Naive B cell (primary cell): ENCODE measurements at regions not wholly inside any gene's neighbourhood (a gene's known extent, or its start where the extent isn't known, plus 50 kb on each side); places are given as distances from the start of the nearest gene placed in this dataset.

Experiments
- ATAC-seq, 2 donors: fragments of 150-1000 bp; cut with Tn5 transposase; 2 replicates each; pipeline ENCODE4 v1.10.0; 2021; ENCODE audit warnings: low read depth in 2 of 2, mild to moderate bottlenecking in 2 of 2, moderate library complexity in 2 of 2
- DNase-seq: peaks from one replicate; pipeline ENCODE4 v3.0.0; 2022
- H3K27ac Mint-ChIP-seq, 6 donors: one replicate each; pipeline ENCODE4 v1.8.0; 2020 to 2022; ENCODE audit warnings: mild to moderate bottlenecking in 6 of 6, mixed read lengths in 6 of 6, moderate library complexity in 5 of 6, inconsistent platforms in 2 of 6
- H3K27me3 Mint-ChIP-seq, 3 donors: one replicate each; pipeline ENCODE4 v1.8.0; 2021 to 2022; ENCODE audit warnings: mixed read lengths in 3 of 3, mild to moderate bottlenecking in 1 of 3
- H3K36me3 Mint-ChIP-seq, 2 donors: one replicate each; pipeline ENCODE4 v1.8.0; 2020 to 2022; ENCODE audit warnings: mixed read lengths in 2 of 2, inconsistent platforms in 1 of 2, mild to moderate bottlenecking in 1 of 2
- H3K4me1 Mint-ChIP-seq, 3 donors: one replicate each; pipeline ENCODE4 v1.8.0; 2020 to 2022; ENCODE audit warnings: mixed read lengths in 3 of 3, inconsistent platforms in 1 of 3, mild to moderate bottlenecking in 1 of 3, moderate library complexity in 1 of 3
- H3K4me3 Mint-ChIP-seq, 8 donors: one replicate each; pipeline ENCODE4 v1.8.0; 2020 to 2022; ENCODE audit warnings: mild to moderate bottlenecking in 8 of 8, mixed read lengths in 8 of 8, moderate library complexity in 8 of 8, inconsistent platforms in 2 of 8
- H3K9me3 Mint-ChIP-seq, 7 donors: one replicate each; pipeline ENCODE4 v1.8.0; 2020 to 2022; ENCODE audit warnings: mixed read lengths in 7 of 7, mild to moderate bottlenecking in 5 of 7, inconsistent platforms in 2 of 7, moderate library complexity in 1 of 7

DNA sequence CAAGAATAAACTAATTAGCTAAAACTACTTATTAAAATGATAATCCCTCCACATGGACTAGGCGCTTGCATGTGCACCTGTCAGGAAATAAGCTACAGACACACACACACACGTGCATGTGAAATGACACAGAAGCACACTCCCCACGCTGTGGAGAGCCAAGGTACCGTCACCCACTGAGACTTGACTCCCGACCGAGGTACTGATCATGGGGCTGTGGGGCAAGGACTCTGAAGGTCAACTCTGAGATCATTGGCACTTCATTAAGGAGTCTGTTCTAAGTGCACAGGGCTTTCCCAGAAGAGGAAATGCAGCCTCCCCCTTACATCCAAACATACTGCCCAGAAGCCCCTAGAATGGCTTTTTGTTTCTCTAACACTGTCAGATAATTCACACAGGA lies 264.4 kb upstream of the WWC1 start:
- ATAC-seq, result no peak
- H3K9me3 Mint-ChIP-seq, result peaks cover 0 to 19% (median 4%) of the 10 kb centered on the region in 7 donors
- H3K27me3 Mint-ChIP-seq, result no peaks in the 10 kb centered on the region
- no peak overlapping the region for H3K27ac Mint-ChIP-seq
- no peak for DNase-seq
- H3K4me1 Mint-ChIP-seq, result no peaks in the 10 kb centered on the region
- H3K4me3 Mint-ChIP-seq, result no peak overlapping the region
- no peaks in the 10 kb centered on the region for H3K36me3 Mint-ChIP-seq

GRCh38 chr5:168030912-168031311 lies 260.5 kb upstream of the WWC1 start:
- H3K9me3 Mint-ChIP-seq, result peaks cover 0 to 19% (median 4%) of the 10 kb centered on the region in 7 donors
- DNase-seq (no peak), ATAC-seq (no peak)
- H3K4me3 Mint-ChIP-seq, result no peak overlapping the region
- no peaks in the 10 kb centered on the region for H3K4me1 Mint-ChIP-seq
- H3K27me3 Mint-ChIP-seq, result no peaks in the 10 kb centered on the region
- no peak overlapping the region for H3K27ac Mint-ChIP-seq
- no peaks in the 10 kb centered on the region for H3K36me3 Mint-ChIP-seq

- Mint-ChIP-seq H3K4me1 (no peaks in the 10 kb centered on the region), H3K27ac (no peak overlapping the region), H3K9me3 (peaks cover 0 to 19% (median 3%) of the 10 kb centered on the region in 7 donors), H3K27me3 (no peaks in the 10 kb centered on the region), H3K36me3 (no peaks in the 10 kb centered on the region), H3K4me3 (no peak overlapping the region)
- ATAC-seq (no peak), DNase-seq (no peak)
These were observed 259.8 kb upstream of the WWC1 start for GRCh38 chr5:168031614-168032013.

- H3K9me3 Mint-ChIP-seq, result peaks cover 0 to 1% (median 0%) of the 10 kb centered on the region in 7 donors
- no peak overlapping the region for H3K4me3 Mint-ChIP-seq
- no peaks in the 10 kb centered on the region for H3K27me3 Mint-ChIP-seq
- no peak for ATAC-seq
- no peak overlapping the region for H3K27ac Mint-ChIP-seq
- H3K36me3 Mint-ChIP-seq, result no peaks in the 10 kb centered on the region
- no peak for DNase-seq
- no peaks in the 10 kb centered on the region for H3K4me1 Mint-ChIP-seq
These were observed 252.4 kb upstream of the WWC1 start for GRCh38 chr5:168039039-168039438.

DNA sequence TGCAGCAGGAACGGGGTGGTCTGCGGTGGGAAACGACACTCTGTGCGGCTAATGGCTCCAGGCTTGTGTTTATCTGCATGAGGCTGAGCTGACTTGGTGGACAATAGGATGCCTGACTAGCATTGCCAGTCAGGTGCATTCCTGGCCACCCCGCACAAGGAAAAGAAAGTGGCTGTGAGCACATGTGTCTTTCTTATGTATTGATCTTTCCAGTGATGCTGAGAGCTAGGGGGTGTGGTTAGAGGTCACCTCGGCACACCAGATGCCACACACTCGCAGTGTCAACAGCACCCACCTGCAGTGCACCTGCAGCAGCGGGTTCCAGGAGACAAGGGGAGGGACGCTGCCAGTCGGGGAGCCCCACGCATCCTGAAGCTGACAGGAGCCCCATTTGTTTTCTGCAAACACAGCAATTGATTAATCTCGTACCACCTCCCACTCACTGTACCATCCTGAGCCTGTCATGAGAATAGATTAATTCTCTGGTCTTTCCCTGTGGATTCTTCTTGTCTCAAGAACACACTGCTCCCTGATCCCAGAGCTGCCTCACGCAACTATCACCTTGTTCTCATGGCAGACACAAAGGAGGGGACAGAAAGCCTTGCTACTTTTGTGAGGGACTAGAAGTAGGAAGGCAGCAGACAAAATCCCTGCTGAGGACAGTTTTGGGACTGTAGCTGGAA lies 251.7 kb upstream of the WWC1 start:
- no peak overlapping the region for H3K27ac Mint-ChIP-seq

DNA sequence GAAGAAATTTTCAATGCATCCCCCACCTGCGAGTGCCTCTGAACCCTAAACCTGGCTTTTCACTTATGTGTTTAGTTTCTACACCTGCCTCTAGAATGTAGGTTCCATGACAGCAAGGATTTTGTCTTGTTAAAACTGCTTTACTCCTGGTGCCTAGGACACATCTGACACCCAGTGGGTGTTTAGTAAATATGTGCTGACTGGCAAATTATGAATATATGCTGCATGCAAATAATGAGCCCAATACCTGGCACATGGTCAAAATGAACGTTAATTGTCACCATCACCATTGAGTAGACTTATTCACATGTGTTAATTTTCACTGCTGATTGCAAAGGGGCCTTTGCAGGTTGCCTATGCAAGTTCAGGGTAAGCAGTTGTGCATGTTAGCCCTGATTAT lies 249.9 kb upstream of the WWC1 start:
- H3K4me1 Mint-ChIP-seq, result no peaks in the 10 kb centered on the region

More for the DNA sequence above, 251.7 kb upstream of the WWC1 start:
- no peak overlapping the region for H3K4me3 Mint-ChIP-seq
- no peaks in the 10 kb centered on the region for H3K36me3 Mint-ChIP-seq
- no peaks in the 10 kb centered on the region for H3K4me1 Mint-ChIP-seq
- DNase-seq (no peak), ATAC-seq (no peak)
- H3K9me3 Mint-ChIP-seq, result peaks cover 0 to 1% (median 0%) of the 10 kb centered on the region in 7 donors
- H3K27me3 Mint-ChIP-seq, result no peaks in the 10 kb centered on the region

GRCh38 chr5:168042284-168043068 lies 249.0 kb upstream of the WWC1 start:
- ATAC-seq (no peak), DNase-seq (no peak)
- H3K27me3 Mint-ChIP-seq, result no peaks in the 10 kb centered on the region
- H3K36me3 Mint-ChIP-seq, result no peaks in the 10 kb centered on the region
- H3K4me3 Mint-ChIP-seq, result no peak overlapping the region
- peak overlapping the region in 1 of 6 donors; percentile 62 for H3K27ac Mint-ChIP-seq
- H3K9me3 Mint-ChIP-seq, result peaks cover 0 to 1% (median 0%) of the 10 kb centered on the region in 7 donors
- peaks cover 0 to under 1% (median 0%) of the 10 kb centered on the region in 3 donors for H3K4me1 Mint-ChIP-seq

More for the DNA sequence above, 249.9 kb upstream of the WWC1 start:
- H3K27ac Mint-ChIP-seq, result no peak overlapping the region
- H3K27me3 Mint-ChIP-seq, result no peaks in the 10 kb centered on the region
- no peak overlapping the region for H3K4me3 Mint-ChIP-seq
- peaks cover 0 to 1% (median 0%) of the 10 kb centered on the region in 7 donors for H3K9me3 Mint-ChIP-seq
- DNase-seq (no peak), ATAC-seq (no peak)
- no peaks in the 10 kb centered on the region for H3K36me3 Mint-ChIP-seq

DNA sequence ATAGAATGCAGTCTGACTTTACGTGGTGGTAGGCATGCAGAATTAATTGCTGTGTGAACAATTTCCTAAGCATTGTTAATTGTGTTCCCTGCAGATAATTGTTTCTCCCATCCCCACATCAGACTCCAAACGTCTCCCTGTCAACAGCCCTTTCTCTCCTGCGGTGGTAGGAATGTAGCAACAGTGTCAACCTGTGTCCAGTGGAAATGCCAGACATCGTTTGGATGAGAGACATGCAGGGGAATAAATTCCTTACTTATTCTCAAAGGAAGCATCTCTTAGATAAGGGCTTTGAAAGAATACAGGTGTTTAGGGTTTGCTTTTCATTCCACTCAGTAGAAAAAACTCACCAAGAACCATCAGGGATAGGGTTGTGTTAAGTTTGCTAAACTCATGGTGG lies 245.3 kb upstream of the WWC1 start:
- H3K36me3 Mint-ChIP-seq, result no peaks in the 10 kb centered on the region
- H3K27ac Mint-ChIP-seq, result no peak overlapping the region
- H3K4me1 Mint-ChIP-seq, result peaks cover 0 to 6% (median 0%) of the 10 kb centered on the region in 3 donors
- H3K27me3 Mint-ChIP-seq, result no peaks in the 10 kb centered on the region
- ATAC-seq (no peak), DNase-seq (no peak)
- H3K4me3 Mint-ChIP-seq, result no peak overlapping the region
- peaks cover 0 to 1% (median 0%) of the 10 kb centered on the region in 7 donors for H3K9me3 Mint-ChIP-seq

DNA sequence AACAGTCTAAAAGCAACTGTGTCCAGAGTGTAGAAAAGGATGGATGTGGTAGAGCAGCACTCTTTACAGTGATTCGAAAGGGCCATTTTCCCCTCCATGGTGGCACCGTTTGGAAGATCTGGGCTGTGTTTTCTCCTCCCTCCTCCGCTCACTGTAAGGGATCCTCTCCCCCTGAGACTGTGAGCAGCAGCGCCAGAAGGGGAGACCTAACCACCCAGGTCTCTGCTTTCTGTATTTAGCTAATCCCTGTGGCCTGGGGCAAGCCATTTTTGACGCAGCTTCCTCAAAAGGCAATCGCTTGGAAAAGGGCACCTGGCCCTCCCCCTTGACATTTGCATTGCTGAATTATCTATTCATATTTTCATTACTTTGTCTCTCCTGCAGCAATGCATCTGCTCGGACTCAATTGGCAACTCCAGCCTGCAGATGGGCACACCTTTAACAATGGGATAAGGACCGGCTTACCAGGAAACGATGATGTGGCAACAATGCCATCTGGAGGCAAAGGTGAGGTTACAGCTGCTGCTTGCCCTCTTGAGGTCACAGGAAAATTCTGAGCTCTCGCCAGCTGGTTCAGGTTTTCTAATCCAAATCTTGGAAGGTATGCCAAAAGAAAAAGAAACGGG lies 244.3 kb upstream of the WWC1 start:
- Mint-ChIP-seq H3K27me3 (no peaks in the 10 kb centered on the region), H3K9me3 (peaks cover 0 to 1% (median 0%) of the 10 kb centered on the region in 7 donors), H3K36me3 (no peaks in the 10 kb centered on the region), H3K4me1 (peaks cover 0 to 6% (median 0%) of the 10 kb centered on the region in 3 donors), H3K27ac (no peak overlapping the region), H3K4me3 (no peak overlapping the region)
- no peak for DNase-seq
- no peak for ATAC-seq

DNA sequence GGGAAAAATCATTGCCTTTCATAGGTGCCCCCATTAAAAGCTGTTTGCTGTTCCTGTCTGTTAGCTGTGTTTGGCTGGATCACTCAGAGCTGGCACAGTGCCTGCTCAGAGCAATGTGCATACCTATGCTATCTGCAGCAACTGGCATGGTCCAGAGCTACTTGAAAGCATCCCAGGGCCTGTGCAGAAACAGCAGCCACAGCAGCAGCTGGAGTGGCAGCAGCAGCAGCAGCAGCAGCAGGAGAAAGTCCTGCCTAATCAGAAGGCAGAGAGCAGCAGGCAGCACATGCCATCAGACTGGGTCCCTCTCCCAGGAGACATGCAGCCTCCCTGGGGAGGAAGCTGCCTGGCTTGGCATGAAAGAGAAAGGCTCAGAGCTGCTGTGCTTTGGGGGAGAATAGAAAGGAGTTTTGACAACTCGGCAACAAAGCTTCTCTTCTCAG lies 243.8 kb upstream of the WWC1 start:
- H3K4me1 Mint-ChIP-seq, result peaks cover 0 to 6% (median 0%) of the 10 kb centered on the region in 3 donors
- no peak overlapping the region for H3K27ac Mint-ChIP-seq
- no peak for ATAC-seq
- H3K27me3 Mint-ChIP-seq, result no peaks in the 10 kb centered on the region
- H3K9me3 Mint-ChIP-seq, result no peaks in the 10 kb centered on the region
- no peaks in the 10 kb centered on the region for H3K36me3 Mint-ChIP-seq
- peak overlapping the region in 1 of 8 donors; percentile 73 for H3K4me3 Mint-ChIP-seq
- no peak for DNase-seq

DNA sequence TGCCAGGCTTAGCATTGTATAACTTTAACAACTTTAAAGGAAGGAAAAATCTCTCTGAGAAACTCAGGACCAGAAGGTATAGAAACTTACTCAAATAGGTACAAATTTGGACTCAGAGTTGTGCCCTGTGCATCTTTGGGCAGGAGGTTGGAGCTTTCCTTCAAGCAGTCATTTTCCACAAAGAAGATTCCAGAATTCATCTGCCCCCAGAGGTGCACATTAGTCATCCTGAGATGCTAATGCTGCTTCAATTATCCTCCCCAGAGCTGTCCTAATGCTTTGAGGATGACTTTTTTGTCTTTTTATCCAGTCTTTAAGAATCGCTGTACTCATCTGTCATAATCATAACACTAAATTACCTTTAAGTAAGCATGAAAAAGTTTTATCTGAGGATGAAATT lies 243.0 kb upstream of the WWC1 start:
- H3K4me1 Mint-ChIP-seq, result peaks cover 0 to 6% (median 0%) of the 10 kb centered on the region in 3 donors
- DNase-seq (no peak), ATAC-seq (no peak)
- no peak overlapping the region for H3K27ac Mint-ChIP-seq
- H3K36me3 Mint-ChIP-seq, result no peaks in the 10 kb centered on the region
- no peak overlapping the region for H3K4me3 Mint-ChIP-seq
- no peaks in the 10 kb centered on the region for H3K9me3 Mint-ChIP-seq
- H3K27me3 Mint-ChIP-seq, result no peaks in the 10 kb centered on the region

DNA sequence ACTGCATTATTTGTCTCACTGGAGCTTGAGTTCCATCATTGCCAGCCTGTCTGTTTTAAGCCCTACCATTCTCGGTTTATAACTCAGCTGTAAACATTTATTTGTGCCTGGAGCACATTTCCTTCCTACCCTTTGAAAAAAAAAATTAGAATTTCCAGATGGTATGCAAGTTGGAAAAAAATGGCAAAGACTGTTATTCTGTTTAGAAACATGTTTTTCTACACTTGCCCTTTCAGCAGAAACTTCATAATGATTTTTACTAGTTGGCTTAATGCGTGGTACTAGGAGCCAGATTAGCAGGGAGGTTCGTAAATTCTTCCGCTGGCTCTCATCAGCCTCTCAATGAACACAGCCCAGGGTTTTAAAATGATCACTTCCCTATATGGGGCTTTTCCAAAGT lies 238.8 kb upstream of the WWC1 start:
- H3K27ac Mint-ChIP-seq, result no peak overlapping the region
- no peak overlapping the region for H3K4me3 Mint-ChIP-seq
- DNase-seq, result no peak

GRCh38 chr5:168054091-168054490 lies 237.4 kb upstream of the WWC1 start:
- H3K9me3 Mint-ChIP-seq, result peaks cover 0 to 18% (median 5%) of the 10 kb centered on the region in 7 donors

More for the DNA sequence above, 238.8 kb upstream of the WWC1 start:
- ATAC-seq, result no peak
- Mint-ChIP-seq H3K36me3 (no peaks in the 10 kb centered on the region), H3K27me3 (no peaks in the 10 kb centered on the region), H3K9me3 (peaks cover 0 to 8% (median 0%) of the 10 kb centered on the region in 7 donors), H3K4me1 (peaks cover 0 to 3% (median 0%) of the 10 kb centered on the region in 3 donors)

More at GRCh38 chr5:168054091-168054490, 237.4 kb upstream of the WWC1 start:
- Mint-ChIP-seq H3K4me1 (no peaks in the 10 kb centered on the region), H3K36me3 (no peaks in the 10 kb centered on the region), H3K27ac (no peak overlapping the region), H3K27me3 (no peaks in the 10 kb centered on the region), H3K4me3 (no peak overlapping the region)
- ATAC-seq, result no peak
- no peak for DNase-seq
